ENCODE measurements at regions not wholly inside any gene's neighbourhood (a gene's known extent, or its start where the extent isn't known, plus 50 kb on each side); places are given as distances from the start of the nearest gene placed in this dataset.
"Not testable (repeated sequence)": the region's sequence is repeated elsewhere in the genome, so short reads cannot be mapped to it uniquely, and the experiment has no call there.

GRCh38 chr11:87560352-87560751 is 522.6 kb downstream of the TMEM135 start:
- H3K9me3 ChIP-seq (ENCODE audit: control insufficient read depth in 3 of 3, low read length in 3 of 3): no peaks in the 10 kb centered on the region
- no peak overlapping the region for H3K4me3 ChIP-seq (ENCODE audit: low read length in 3 of 3)
- H3K4me1 ChIP-seq (ENCODE audit: control insufficient read depth in 3 of 3, insufficient read depth in 3 of 3, low read length in 3 of 3): no peaks in the 10 kb centered on the region
- no peaks in the 10 kb centered on the region for H3K27me3 ChIP-seq (ENCODE audit: control insufficient read depth in 3 of 3, insufficient read depth in 3 of 3, low read length in 3 of 3)
- H3K27ac ChIP-seq (ENCODE audit: low read depth, low read length): no peak overlapping the region
- no peak overlapping the region for H3K9ac ChIP-seq (ENCODE audit: low read depth in 1 of 3, low read length in 3 of 3)
- no peaks in the 10 kb centered on the region for H3K36me3 ChIP-seq (ENCODE audit: control insufficient read depth in 3 of 3, insufficient read depth in 3 of 3, low read length in 3 of 3)

GRCh38 chr11:87559852-87560251 is 522.1 kb downstream of the TMEM135 start:
- not testable (repeated sequence) for H3K9ac ChIP-seq (ENCODE audit: low read depth in 1 of 3, low read length in 3 of 3); H3K36me3 ChIP-seq (ENCODE audit: control insufficient read depth in 3 of 3, insufficient read depth in 3 of 3, low read length in 3 of 3); H3K4me1 ChIP-seq (ENCODE audit: control insufficient read depth in 3 of 3, insufficient read depth in 3 of 3, low read length in 3 of 3); H3K27me3 ChIP-seq (ENCODE audit: control insufficient read depth in 3 of 3, insufficient read depth in 3 of 3, low read length in 3 of 3); H3K9me3 ChIP-seq (ENCODE audit: control insufficient read depth in 3 of 3, low read length in 3 of 3); H3K4me3 ChIP-seq (ENCODE audit: low read length in 3 of 3); H3K27ac ChIP-seq (ENCODE audit: low read depth, low read length)

GRCh38 chr11:87555101-87555500 is 517.4 kb downstream of the TMEM135 start:
- no peak overlapping the region for H3K9ac ChIP-seq (ENCODE audit: low read depth in 1 of 3, low read length in 3 of 3)
- H3K27ac ChIP-seq (ENCODE audit: low read depth, low read length): no peak overlapping the region
- no peaks in the 10 kb centered on the region for H3K9me3 ChIP-seq (ENCODE audit: control insufficient read depth in 3 of 3, low read length in 3 of 3)
- no peak overlapping the region for H3K4me3 ChIP-seq (ENCODE audit: low read length in 3 of 3)
- H3K36me3 ChIP-seq (ENCODE audit: control insufficient read depth in 3 of 3, insufficient read depth in 3 of 3, low read length in 3 of 3): no peaks in the 10 kb centered on the region
- no peaks in the 10 kb centered on the region for H3K4me1 ChIP-seq (ENCODE audit: control insufficient read depth in 3 of 3, insufficient read depth in 3 of 3, low read length in 3 of 3)
- H3K27me3 ChIP-seq (ENCODE audit: control insufficient read depth in 3 of 3, insufficient read depth in 3 of 3, low read length in 3 of 3): no peaks in the 10 kb centered on the region

GRCh38 chr11:87548797-87549196 is 511.1 kb downstream of the TMEM135 start:
- Histone ChIP-seq H3K27me3 (ENCODE audit: control insufficient read depth in 3 of 3, insufficient read depth in 3 of 3, low read length in 3 of 3) (no peaks in the 10 kb centered on the region), H3K36me3 (ENCODE audit: control insufficient read depth in 3 of 3, insufficient read depth in 3 of 3, low read length in 3 of 3) (no peaks in the 10 kb centered on the region), H3K27ac (ENCODE audit: low read depth, low read length) (no peak overlapping the region), H3K4me1 (ENCODE audit: control insufficient read depth in 3 of 3, insufficient read depth in 3 of 3, low read length in 3 of 3) (no peaks in the 10 kb centered on the region), H3K4me3 (ENCODE audit: low read length in 3 of 3) (no peak overlapping the region), H3K9me3 (ENCODE audit: control insufficient read depth in 3 of 3, low read length in 3 of 3) (peaks cover 0 to 2% (median 0%) of the 10 kb centered on the region in 3 donors), H3K9ac (ENCODE audit: low read depth in 1 of 3, low read length in 3 of 3) (no peak overlapping the region)

- no peaks in the 10 kb centered on the region for H3K36me3 ChIP-seq (ENCODE audit: control insufficient read depth in 3 of 3, insufficient read depth in 3 of 3, low read length in 3 of 3)
- H3K27me3 ChIP-seq (ENCODE audit: control insufficient read depth in 3 of 3, insufficient read depth in 3 of 3, low read length in 3 of 3): no peaks in the 10 kb centered on the region
- H3K9me3 ChIP-seq (ENCODE audit: control insufficient read depth in 3 of 3, low read length in 3 of 3): peaks cover 0 to 2% (median 0%) of the 10 kb centered on the region in 3 donors
- no peak overlapping the region for H3K4me3 ChIP-seq (ENCODE audit: low read length in 3 of 3)
- H3K9ac ChIP-seq (ENCODE audit: low read depth in 1 of 3, low read length in 3 of 3): no peak overlapping the region
- no peak overlapping the region for H3K27ac ChIP-seq (ENCODE audit: low read depth, low read length)
- no peaks in the 10 kb centered on the region for H3K4me1 ChIP-seq (ENCODE audit: control insufficient read depth in 3 of 3, insufficient read depth in 3 of 3, low read length in 3 of 3)
Observed at GRCh38 chr11:87545858-87546257, 508.1 kb downstream of the TMEM135 start.

- H3K4me3 ChIP-seq (ENCODE audit: low read length in 3 of 3): no peak overlapping the region
- H3K27ac ChIP-seq (ENCODE audit: low read depth, low read length): no peak overlapping the region
- no peak overlapping the region for H3K9ac ChIP-seq (ENCODE audit: low read depth in 1 of 3, low read length in 3 of 3)
- H3K36me3 ChIP-seq (ENCODE audit: control insufficient read depth in 3 of 3, insufficient read depth in 3 of 3, low read length in 3 of 3): no peaks in the 10 kb centered on the region
- no peaks in the 10 kb centered on the region for H3K27me3 ChIP-seq (ENCODE audit: control insufficient read depth in 3 of 3, insufficient read depth in 3 of 3, low read length in 3 of 3)
- no peaks in the 10 kb centered on the region for H3K9me3 ChIP-seq (ENCODE audit: control insufficient read depth in 3 of 3, low read length in 3 of 3)
- no peaks in the 10 kb centered on the region for H3K4me1 ChIP-seq (ENCODE audit: control insufficient read depth in 3 of 3, insufficient read depth in 3 of 3, low read length in 3 of 3)
Observed at GRCh38 chr11:87539596-87539995, 501.9 kb downstream of the TMEM135 start.

GRCh38 chr11:87536565-87536964 is 498.8 kb downstream of the TMEM135 start:
- H3K4me3 ChIP-seq (ENCODE audit: low read length in 3 of 3): no peak overlapping the region
- H3K9ac ChIP-seq (ENCODE audit: low read depth in 1 of 3, low read length in 3 of 3): no peak overlapping the region
- no peaks in the 10 kb centered on the region for H3K4me1 ChIP-seq (ENCODE audit: control insufficient read depth in 3 of 3, insufficient read depth in 3 of 3, low read length in 3 of 3)
- H3K27me3 ChIP-seq (ENCODE audit: control insufficient read depth in 3 of 3, insufficient read depth in 3 of 3, low read length in 3 of 3): no peaks in the 10 kb centered on the region
- H3K27ac ChIP-seq (ENCODE audit: low read depth, low read length): no peak overlapping the region
- H3K9me3 ChIP-seq (ENCODE audit: control insufficient read depth in 3 of 3, low read length in 3 of 3): no peaks in the 10 kb centered on the region
- no peaks in the 10 kb centered on the region for H3K36me3 ChIP-seq (ENCODE audit: control insufficient read depth in 3 of 3, insufficient read depth in 3 of 3, low read length in 3 of 3)

GRCh38 chr11:87536016-87536415 is 498.3 kb downstream of the TMEM135 start:
- H3K27ac ChIP-seq (ENCODE audit: low read depth, low read length): no peak overlapping the region
- H3K4me1 ChIP-seq (ENCODE audit: control insufficient read depth in 3 of 3, insufficient read depth in 3 of 3, low read length in 3 of 3): no peaks in the 10 kb centered on the region
- H3K27me3 ChIP-seq (ENCODE audit: control insufficient read depth in 3 of 3, insufficient read depth in 3 of 3, low read length in 3 of 3): no peaks in the 10 kb centered on the region
- no peaks in the 10 kb centered on the region for H3K36me3 ChIP-seq (ENCODE audit: control insufficient read depth in 3 of 3, insufficient read depth in 3 of 3, low read length in 3 of 3)
- H3K9ac ChIP-seq (ENCODE audit: low read depth in 1 of 3, low read length in 3 of 3): no peak overlapping the region
- H3K4me3 ChIP-seq (ENCODE audit: low read length in 3 of 3): no peak overlapping the region
- H3K9me3 ChIP-seq (ENCODE audit: control insufficient read depth in 3 of 3, low read length in 3 of 3): no peaks in the 10 kb centered on the region

- no peaks in the 10 kb centered on the region for H3K36me3 ChIP-seq (ENCODE audit: control insufficient read depth in 3 of 3, insufficient read depth in 3 of 3, low read length in 3 of 3)
- no peak overlapping the region for H3K4me3 ChIP-seq (ENCODE audit: low read length in 3 of 3)
- H3K9me3 ChIP-seq (ENCODE audit: control insufficient read depth in 3 of 3, low read length in 3 of 3): no peaks in the 10 kb centered on the region
- no peak overlapping the region for H3K9ac ChIP-seq (ENCODE audit: low read depth in 1 of 3, low read length in 3 of 3)
- H3K27ac ChIP-seq (ENCODE audit: low read depth, low read length): no peak overlapping the region
- no peaks in the 10 kb centered on the region for H3K27me3 ChIP-seq (ENCODE audit: control insufficient read depth in 3 of 3, insufficient read depth in 3 of 3, low read length in 3 of 3)
- no peaks in the 10 kb centered on the region for H3K4me1 ChIP-seq (ENCODE audit: control insufficient read depth in 3 of 3, insufficient read depth in 3 of 3, low read length in 3 of 3)
Observed at GRCh38 chr11:87535513-87535912, 497.8 kb downstream of the TMEM135 start.

- not testable (repeated sequence) for H3K9ac ChIP-seq (ENCODE audit: low read depth in 1 of 3, low read length in 3 of 3); H3K4me3 ChIP-seq (ENCODE audit: low read length in 3 of 3); H3K9me3 ChIP-seq (ENCODE audit: control insufficient read depth in 3 of 3, low read length in 3 of 3); H3K27ac ChIP-seq (ENCODE audit: low read depth, low read length); H3K4me1 ChIP-seq (ENCODE audit: control insufficient read depth in 3 of 3, insufficient read depth in 3 of 3, low read length in 3 of 3); H3K36me3 ChIP-seq (ENCODE audit: control insufficient read depth in 3 of 3, insufficient read depth in 3 of 3, low read length in 3 of 3); H3K27me3 ChIP-seq (ENCODE audit: control insufficient read depth in 3 of 3, insufficient read depth in 3 of 3, low read length in 3 of 3)
Observed at GRCh38 chr11:87531835-87532234, 494.1 kb downstream of the TMEM135 start.

GRCh38 chr11:87529486-87529885 is 491.8 kb downstream of the TMEM135 start:
- no peak overlapping the region for H3K4me3 ChIP-seq (ENCODE audit: low read length in 3 of 3)
- H3K9me3 ChIP-seq (ENCODE audit: control insufficient read depth in 3 of 3, low read length in 3 of 3): peaks cover 0 to 2% (median 0%) of the 10 kb centered on the region in 3 donors
- no peaks in the 10 kb centered on the region for H3K27me3 ChIP-seq (ENCODE audit: control insufficient read depth in 3 of 3, insufficient read depth in 3 of 3, low read length in 3 of 3)
- no peak overlapping the region for H3K9ac ChIP-seq (ENCODE audit: low read depth in 1 of 3, low read length in 3 of 3)
- no peaks in the 10 kb centered on the region for H3K36me3 ChIP-seq (ENCODE audit: control insufficient read depth in 3 of 3, insufficient read depth in 3 of 3, low read length in 3 of 3)
- H3K4me1 ChIP-seq (ENCODE audit: control insufficient read depth in 3 of 3, insufficient read depth in 3 of 3, low read length in 3 of 3): no peaks in the 10 kb centered on the region
- H3K27ac ChIP-seq (ENCODE audit: low read depth, low read length): no peak overlapping the region
